ENCODE measurements at regions not wholly inside any gene's neighbourhood (a gene's known extent, or its start where the extent isn't known, plus 50 kb on each side); places are given as distances from the start of the nearest gene placed in this dataset.

DNA sequence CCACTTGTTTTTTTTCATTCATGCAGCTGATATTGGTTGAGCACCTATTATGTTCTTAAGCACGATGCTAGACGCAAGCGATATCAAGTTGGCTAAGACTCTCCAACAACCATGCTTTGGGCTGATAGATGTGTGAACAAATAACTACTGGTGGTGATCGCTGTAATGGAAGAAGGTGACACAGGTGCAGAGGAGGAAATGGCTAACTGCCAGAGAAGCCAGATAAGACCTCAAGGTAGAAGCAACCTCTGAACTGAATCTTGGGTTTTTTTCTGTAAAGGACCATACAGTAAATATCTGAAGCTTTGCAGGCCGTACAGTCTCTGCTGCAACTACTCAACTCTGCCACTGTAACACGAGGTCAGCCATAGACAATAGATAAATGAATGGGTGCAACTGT lies 97.9 kb downstream of the C17orf67 start:
- Histone ChIP-seq H3K14ac (ENCODE audit: insufficient read length) (no peak overlapping the region), H2AK5ac (ENCODE audit: low read depth, low read length) (no peak overlapping the region), H3K27ac (ENCODE audit: low read depth, low read length) (no peak overlapping the region), H3K9me3 (ENCODE audit: insufficient read depth in 2 of 2, low read depth in 1 of 2, low read length in 1 of 2) (no peaks in the 10 kb centered on the region), H2AFZ (ENCODE audit: low read length) (no peak overlapping the region), H3K4ac (replicated peaks; ENCODE audit: insufficient read length, low read depth, low read length) (no peak overlapping the region), H2BK5ac (ENCODE audit: low read depth, low read length) (no peak overlapping the region), H4K8ac (ENCODE audit: extremely low read depth, insufficient read depth, low read length) (no peak overlapping the region), H3K4me2 (ENCODE audit: insufficient read depth in 1 of 2, low read depth in 2 of 2, low read length in 2 of 2) (no peak overlapping the region), H4K91ac (replicated peaks; ENCODE audit: insufficient read length, low read length) (no peak overlapping the region), H2BK12ac (ENCODE audit: low read depth, low read length) (no peak overlapping the region), H3K79me2 (ENCODE audit: control insufficient read depth in 1 of 2, insufficient read depth in 2 of 2, low read length in 2 of 2) (no peaks in the 10 kb centered on the region), H3K56ac (replicated peaks; ENCODE audit: insufficient read length, low read depth, low read length) (no peak overlapping the region), H2BK120ac (replicated peaks; ENCODE audit: low read depth, low read length) (no peak overlapping the region), H3K23ac (ENCODE audit: insufficient read length) (no peak overlapping the region), H3K27me3 (replicated peaks in 1 of 4; ENCODE audit: control insufficient read depth in 3 of 4, extremely low read depth in 1 of 4, insufficient read depth in 3 of 4, low read length in 3 of 4) (no peaks in the 10 kb centered on the region), H3K18ac (ENCODE audit: extremely low read depth, low read length) (no peak overlapping the region), H3K4me3 (ENCODE audit: extremely low read depth in 1 of 4, insufficient read depth in 2 of 4, low read depth in 3 of 4, low read length in 4 of 4) (no peak overlapping the region), H2BK20ac (ENCODE audit: low read length) (no peak overlapping the region), H3K79me1 (ENCODE audit: low read depth, low read length) (no peaks in the 10 kb centered on the region), H4K5ac (ENCODE audit: insufficient read length, low read depth, low read length) (no peak overlapping the region), H3K4me1 (replicated peaks in 1 of 4; ENCODE audit: control insufficient read depth in 3 of 4, insufficient read depth in 4 of 4, low read length in 3 of 4) (peaks cover 0 to 2% (median 0%) of the 10 kb centered on the region in 4 experiments; a peak in 1 of 7 replicates), H2BK15ac (ENCODE audit: low read length) (no peak overlapping the region), H3K36me3 (ENCODE audit: control insufficient read depth in 2 of 4, insufficient read depth in 4 of 4, low read length in 3 of 4) (no peaks in the 10 kb centered on the region), H4K20me1 (replicated peaks in 1 of 2; ENCODE audit: control insufficient read depth in 1 of 2, insufficient read depth in 2 of 2, low read length in 2 of 2) (no peaks in the 10 kb centered on the region), H3K23me2 (ENCODE audit: low read depth, low read length) (no peaks in the 10 kb centered on the region), H3K9ac (replicated peaks in 1 of 4; ENCODE audit: extremely low read depth in 1 of 4, low read depth in 3 of 4, low read length in 3 of 4) (no peak overlapping the region)
- TF ChIP-seq, protein P1, sequence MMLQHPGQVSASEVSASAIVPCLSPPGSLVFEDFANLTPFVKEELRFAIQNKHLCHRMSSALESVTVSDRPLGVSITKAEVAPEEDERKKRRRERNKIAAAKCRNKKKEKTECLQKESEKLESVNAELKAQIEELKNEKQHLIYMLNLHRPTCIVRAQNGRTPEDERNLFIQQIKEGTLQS (IDR thresholded peaks at IDR 0.05; ENCODE audit: insufficient read depth, low read depth, low read length), result no peak
- TF ChIP-seq SIN3A (conservative IDR thresholded peaks at IDR 0.05 in 1 of 2, IDR thresholded peaks at IDR 0.05 in 1 of 2; ENCODE audit: low read depth in 1 of 2, low read length in 2 of 2), result no peak
- TF ChIP-seq KDM5A (IDR thresholded peaks at IDR 0.05; ENCODE audit: low read length), result no peak
- no peak for TF ChIP-seq SP1 (IDR thresholded peaks at IDR 0.05; ENCODE audit: low read depth, low read length)
- TF ChIP-seq RFX5 (IDR thresholded peaks at IDR 0.05; ENCODE audit: borderline replicate concordance, low read depth, low read length), result no peak
- ChIA-PET POLR2A (ENCODE audit: partially characterized antibody) (no interaction called here), CTCF (ENCODE audit: partially characterized antibody) (interaction anchor here (1.5 to 2.1 kb wide), 2 partner anchors 12 to 20 kb away, joined by 7 to 8 read pairs; no protein-coding TSS in a partner anchor)
- DNase-seq (ENCODE audit: low read depth in 1 of 2, low spot score in 2 of 2) (no peak), FAIRE-seq (no peak)
- 91% methylated on average over 6 of the region's 6 CpGs; no CpG with 5 or more reads in 1 of the 2 experiments for WGBS, 2 experiments (ENCODE audit: extremely low coverage in 1 of 2, insufficient coverage in 1 of 2, insufficient read length in 1 of 2, insufficient replicate concordance in 2 of 2, low coverage in 1 of 2, low lambda C conversion rate in 2 of 2, missing lambda C conversion rate in 1 of 2)
